ENCODE measurements at regions not wholly inside any gene's neighbourhood (a gene's known extent, or its start where the extent isn't known, plus 50 kb on each side); places are given as distances from the start of the nearest gene placed in this dataset.

GRCh38 chr9:119810645-119811429, 441.6 kb upstream of the BRINP1 start:
- DNase-seq: peak; percentile 49

DNA sequence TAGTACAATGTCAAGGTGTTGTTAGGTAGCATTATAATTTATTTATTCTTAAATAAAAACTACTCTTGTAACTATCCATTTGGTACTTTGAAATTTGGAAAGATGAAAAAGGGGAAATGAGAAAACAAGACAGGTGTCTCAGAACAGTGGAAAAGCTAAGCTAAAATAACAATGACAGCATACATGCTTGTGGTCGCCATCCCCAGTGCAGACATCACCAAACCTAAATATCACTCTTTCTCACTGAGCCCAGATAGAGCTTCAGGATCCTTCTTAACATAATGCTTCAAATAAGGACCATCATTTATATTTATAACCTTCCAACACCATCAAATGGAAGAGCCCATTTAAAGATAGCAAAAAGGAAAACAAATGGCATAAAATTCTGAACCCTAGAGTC, 434.4 kb upstream of the BRINP1 start:
- DNase-seq: no peak

DNA sequence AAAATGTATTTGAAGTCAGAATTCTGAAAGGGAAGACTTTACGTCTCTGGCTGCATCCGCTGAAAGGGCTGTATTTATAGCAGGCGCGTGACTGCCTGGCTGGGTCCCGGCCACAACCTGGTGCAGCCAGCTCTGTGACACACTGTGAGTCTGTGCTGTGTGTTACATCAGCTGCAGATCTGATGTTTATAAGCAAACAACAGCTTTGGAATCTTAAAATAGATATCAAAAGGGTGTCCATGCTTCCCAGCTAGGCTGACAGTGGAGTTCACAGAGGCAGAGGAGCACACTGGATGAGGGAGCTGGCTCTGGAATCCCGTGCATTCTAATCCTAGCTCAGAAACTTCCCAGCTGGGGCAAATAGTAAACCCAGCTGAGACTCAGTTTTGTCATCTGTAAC, 433.4 kb upstream of the BRINP1 start:
- no peak for DNase-seq

DNA sequence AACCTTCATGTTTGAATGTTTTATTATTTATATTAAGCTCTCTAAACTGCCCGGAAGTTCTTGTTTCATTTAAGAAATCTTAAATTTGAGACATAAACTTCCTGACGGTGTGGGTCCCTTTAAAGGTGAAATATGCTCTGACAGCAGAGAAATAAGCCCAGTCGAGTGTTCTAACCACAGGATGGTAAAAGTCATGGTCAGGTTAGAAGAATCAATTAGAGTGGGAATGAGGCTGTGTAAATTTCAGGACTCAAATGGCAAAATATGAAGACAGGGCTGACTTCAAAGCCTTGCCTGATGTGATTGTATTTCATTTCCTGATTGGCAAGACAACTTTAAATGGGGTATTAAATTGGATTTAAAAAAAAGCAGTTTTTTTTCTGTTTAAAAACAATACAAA, 432.9 kb upstream of the BRINP1 start:
- no peak for DNase-seq

GRCh38 chr9:119801311-119801710, 432.1 kb upstream of the BRINP1 start:
- no peak for DNase-seq

- DNase-seq: no peak
Measured at GRCh38 chr9:119795395-119795794, 426.2 kb upstream of the BRINP1 start.

DNA sequence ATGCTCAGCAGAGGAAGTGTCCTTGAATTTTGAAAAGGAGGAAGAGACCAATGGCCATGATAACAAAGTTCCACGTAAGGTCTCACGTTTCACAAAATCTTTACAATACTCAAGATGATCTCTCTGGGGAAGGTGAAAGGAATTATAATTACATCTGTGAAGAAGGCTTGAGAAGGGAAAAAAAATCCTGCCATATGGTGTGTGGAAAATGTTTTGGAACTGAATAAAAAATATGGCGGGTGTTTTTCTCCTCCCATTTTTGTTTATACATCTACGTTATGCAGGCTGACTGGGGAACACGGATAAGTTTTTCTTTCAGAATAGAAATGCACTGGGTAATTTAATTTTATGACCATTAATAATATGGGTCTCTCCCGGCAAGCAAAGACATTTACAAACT, 425.6 kb upstream of the BRINP1 start:
- DNase-seq: no peak

- no peak for DNase-seq
Measured at GRCh38 chr9:119793218-119793617, 424.0 kb upstream of the BRINP1 start.

DNA sequence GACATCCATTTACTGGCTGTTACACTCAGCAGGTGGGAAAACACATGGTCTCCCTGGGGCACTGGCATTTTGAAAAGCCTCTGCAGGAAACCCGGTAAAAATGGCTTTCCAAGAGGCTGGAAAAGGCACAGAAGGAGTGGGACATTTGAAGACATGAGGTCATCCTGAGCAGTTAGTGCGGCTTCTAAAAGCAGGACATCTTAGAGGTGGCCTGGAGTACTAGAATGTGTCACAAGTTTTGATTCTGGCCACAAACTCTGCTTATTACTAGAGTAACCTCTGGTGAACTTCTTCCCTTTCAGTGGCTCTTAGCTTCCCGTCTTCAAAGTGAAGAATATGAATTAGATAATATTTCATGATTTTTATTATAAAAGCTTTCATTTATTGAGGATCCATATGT, 423.0 kb upstream of the BRINP1 start:
- no peak for DNase-seq

DNA sequence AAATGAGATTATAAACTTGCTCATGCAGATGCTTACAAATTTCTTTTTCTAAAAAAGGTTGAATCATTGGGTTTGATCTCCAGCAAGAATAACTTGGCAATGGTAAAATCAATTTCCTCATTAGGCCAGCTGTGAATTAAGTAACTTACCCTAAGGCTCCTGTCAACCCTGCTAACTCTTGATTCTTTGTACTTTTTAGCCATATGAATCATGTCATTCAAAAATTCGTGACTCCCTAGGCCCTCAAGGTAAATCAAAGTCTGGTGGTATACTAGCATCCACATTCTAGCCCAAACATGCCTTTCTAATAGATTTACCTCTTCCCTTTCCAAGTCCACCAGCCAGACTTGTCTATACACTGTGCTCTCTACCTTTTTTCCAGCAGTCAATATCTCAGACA, 420.8 kb upstream of the BRINP1 start:
- DNase-seq: no peak

DNA sequence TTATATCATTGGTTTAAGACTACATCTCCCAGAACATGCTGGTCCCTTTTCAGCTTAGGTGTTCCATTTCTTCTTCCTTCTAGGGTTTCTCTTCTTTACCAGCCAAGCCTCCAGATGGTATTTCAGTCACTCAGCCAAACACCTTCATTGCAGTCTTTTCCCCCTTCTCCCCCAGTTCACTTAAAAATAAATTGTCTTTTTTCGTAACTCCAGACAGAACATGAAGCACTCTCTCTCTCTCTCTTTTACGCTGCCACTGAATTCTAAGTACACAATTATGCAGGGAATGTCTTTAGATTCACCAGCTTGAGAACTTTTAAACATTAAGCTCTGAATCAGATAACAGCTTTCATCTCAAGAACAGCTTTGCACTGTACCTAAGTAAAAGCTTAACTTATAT, 419.7 kb upstream of the BRINP1 start:
- DNase-seq: no peak

DNA sequence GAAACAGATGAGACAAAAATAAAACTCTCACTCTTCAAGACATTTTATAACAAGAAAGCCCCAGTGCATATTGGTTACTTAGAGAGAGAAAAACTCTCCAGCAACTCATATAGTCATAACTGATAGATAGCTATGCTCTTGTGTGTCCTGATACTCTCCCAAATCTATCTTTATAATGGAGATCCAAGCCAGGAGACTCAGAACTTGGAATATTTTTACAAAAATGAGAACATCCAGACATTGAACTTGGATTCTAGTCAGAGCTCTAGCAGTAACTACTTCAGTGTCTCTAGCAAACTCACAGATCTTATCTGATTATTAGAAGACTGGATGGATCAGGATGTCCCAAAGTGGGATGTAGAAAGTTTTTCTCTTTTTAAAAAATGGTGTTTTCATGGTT, 412.7 kb upstream of the BRINP1 start:
- no peak for DNase-seq

DNA sequence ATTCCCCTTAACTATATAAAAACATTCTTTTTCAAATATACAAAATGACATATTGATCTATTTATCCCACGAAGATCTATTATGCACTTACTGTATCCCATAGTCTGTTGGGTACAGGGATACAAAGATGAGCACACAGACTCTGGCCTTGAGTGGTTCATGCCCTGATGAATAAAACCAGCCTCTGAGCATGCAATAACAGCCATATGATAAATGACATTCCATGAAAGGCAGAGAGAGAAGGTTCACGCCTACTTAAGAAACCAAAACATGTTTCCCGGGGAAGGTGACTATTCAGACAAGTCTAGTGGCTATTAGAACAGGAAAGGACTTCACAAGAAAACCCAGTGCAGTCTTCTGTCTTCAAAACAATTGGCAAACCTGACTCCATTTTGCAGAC, 406.2 kb upstream of the BRINP1 start:
- no peak for DNase-seq

DNA sequence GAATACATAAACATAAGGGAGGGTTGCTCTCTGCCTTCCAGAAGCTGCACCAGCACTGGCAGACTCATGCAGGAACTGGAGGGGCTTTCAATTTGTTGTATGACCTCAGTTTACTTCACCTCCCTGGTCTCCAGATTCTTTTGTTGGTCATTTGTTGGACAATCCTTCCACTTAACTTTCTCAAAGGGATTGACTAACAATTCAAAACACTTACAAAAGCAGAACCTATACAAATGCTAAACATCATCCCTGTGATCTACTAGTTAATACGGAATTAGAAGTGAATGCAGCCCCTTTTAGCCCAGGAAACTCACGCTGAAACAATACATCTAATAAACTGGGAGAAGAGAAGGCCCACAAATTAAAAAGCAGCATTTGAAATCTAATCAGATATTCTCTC, 404.6 kb upstream of the BRINP1 start:
- DNase-seq: no peak

GRCh38 chr9:119771341-119771740, 402.1 kb upstream of the BRINP1 start:
- DNase-seq: no peak

GRCh38 chr9:119768266-119768665, 399.0 kb upstream of the BRINP1 start:
- no peak for DNase-seq

- DNase-seq: no peak
Measured at GRCh38 chr9:119765632-119766175, 396.5 kb upstream of the BRINP1 start.

DNA sequence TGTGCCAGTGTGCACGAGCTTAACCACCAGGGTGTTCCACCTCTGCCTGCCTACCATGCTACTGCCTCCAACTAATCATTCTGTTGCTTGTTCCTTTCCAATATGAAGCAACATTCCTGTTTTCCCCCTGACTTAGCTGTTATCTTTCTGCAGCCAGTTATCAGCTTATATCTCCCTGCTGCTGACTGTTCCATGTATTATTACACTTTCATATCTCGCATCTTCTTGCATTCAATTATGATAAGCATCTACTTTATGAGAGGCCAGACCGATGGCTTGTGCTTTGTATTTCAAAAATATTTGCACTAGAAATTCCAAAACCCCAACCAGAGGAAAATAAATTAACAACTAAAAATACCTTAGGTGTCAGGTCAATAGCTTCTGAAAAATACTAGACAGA, 394.0 kb upstream of the BRINP1 start:
- DNase-seq: no peak

DNA sequence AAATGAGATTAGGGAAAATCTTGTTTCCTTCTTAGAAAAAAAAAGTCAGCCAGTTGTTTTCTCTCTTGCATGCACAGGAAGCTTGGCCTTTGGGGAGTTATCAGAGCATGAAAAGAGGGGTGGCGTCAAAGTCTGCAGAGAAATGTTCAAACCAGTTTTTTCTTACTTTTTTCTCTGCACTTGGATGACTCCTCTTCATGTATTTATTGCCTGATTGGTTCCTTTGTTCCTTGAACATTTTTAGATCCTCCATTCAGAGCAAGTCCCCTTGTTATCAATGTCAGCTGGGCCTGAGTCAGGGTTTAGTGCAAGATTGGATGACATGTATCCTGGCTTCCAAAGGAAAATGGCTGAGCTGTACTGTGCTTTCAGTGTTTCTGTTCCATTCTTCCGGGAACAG, 392.6 kb upstream of the BRINP1 start:
- DNase-seq: no peak

GRCh38 chr9:119758990-119759389, 389.8 kb upstream of the BRINP1 start:
- no peak for DNase-seq

- no peak for DNase-seq
Measured at GRCh38 chr9:119758241-119758640, 389.0 kb upstream of the BRINP1 start.

GRCh38 chr9:119739476-119739875, 370.2 kb upstream of the BRINP1 start:
- DNase-seq: no peak

DNA sequence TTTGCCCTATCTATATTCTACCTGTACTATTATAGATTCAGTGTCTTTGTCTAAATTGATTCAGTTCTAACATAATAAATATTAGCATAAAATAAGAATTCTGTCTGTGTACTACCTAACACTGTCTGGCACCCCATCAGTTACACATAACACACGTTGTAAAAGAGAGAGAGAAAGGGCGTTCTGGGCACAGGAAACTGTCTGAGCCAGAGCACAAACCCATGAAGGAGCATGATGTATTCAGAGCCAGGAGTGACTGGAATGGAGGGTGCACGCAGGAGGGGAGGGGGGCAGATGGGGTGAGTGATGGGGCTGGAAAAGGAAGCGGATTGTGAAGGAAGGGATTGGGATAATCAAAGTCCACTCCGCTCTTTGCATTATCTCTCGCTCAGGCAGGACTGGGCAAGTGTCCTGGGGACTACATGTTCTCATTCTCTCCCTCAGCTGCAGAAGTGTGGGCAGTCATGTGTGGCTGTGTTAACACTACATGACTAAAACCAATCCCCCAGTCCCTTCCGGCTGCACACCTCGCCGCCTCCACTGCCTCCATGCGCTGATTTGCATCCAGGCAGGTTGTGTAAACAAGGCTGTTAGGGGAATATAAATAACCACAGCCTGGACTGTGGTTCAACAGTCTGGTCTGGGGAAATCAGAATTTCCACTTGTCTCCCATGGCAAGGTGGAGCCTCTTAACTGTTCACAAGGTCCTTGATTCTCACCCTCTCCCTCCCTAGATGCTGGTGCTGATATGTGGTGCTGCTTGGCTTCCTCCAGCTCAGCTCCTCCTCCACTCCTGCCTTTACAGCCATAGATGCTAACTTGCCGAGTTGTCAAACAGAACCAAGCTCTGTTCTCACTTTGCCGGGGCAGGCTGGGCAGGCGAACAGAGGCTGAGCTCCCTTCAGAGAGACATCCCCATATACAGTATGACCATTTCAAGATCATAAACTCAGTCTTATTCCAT, 367.5 kb upstream of the BRINP1 start:
- no peak for DNase-seq

DNA sequence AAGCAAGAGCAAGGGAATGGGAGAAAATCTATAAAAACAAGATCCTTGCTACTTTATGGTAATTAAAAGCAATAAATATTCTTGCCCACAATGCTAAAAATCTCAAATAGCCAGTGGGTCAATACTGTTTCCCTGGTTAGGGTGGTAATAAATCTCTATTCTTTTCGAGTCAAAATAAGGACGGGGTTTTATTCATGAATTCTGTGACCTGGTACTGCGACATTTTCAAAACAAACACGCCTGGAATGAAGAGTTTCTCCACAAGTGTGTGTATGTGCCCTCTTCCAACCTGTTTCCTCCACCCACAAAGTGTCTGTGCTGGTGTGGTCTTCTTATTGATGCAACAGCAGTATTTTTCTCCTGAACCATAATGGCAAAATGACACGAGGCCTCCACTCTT, 358.8 kb upstream of the BRINP1 start:
- DNase-seq: no peak
